SK-MEL-5 (cell line): ENCODE measurements at regions not wholly inside any gene's neighbourhood (a gene's known extent, or its start where the extent isn't known, plus 50 kb on each side); places are given as distances from the start of the nearest gene placed in this dataset.

ENCODE experiments used
- DNase-seq: peaks from one replicate; pipeline ENCODE4 v3.0.0-alpha.2; 2016; ENCODE audit warnings: low read depth, low spot score
- in situ Hi-C: cut with HindIII; loops from 2 replicates; pipeline ENCODE4 v1.10.0; 2016; ENCODE audit warnings: low sequenced_read_pairs, high pct_unique_total_duplicates, low pct_unique_long_range_greater_than_20kb

DNA sequence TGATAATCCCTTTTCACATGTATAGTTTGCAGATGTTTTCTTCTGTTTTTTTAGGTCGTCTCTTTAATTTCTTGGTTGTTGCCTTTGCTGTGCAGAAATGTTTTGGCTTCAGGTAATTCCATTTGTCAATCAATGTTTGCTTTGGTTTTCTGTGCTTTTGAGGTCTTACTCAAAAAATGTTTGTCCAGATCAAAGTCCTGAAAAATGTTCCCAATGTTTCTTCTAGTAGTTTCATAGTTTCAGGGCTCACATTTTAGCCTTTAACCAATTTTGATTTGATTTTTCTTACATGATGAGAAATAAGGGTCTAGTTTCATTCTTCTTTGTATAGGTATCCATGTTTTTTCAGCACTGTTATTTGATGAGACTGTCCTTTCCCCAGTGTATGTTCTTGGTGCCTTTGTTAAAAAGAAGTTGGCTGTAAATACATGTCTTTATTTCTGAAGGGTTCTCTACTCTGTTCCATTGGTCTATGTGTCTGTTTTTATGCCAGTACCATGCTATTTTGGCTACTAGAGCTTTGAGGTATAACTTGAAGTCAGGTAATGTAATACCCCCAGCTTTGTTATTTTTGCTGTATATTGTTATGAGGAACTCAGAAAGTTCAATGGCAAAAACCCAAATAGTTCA lies 578.7 kb upstream of the SEL1L start:
- no peak for DNase-seq
- in situ Hi-C loops: no loop called here

GRCh38 chr14:82113007-82113406 lies 579.4 kb upstream of the SEL1L start:
- no peak for DNase-seq
- in situ Hi-C loops: no loop called here

DNA sequence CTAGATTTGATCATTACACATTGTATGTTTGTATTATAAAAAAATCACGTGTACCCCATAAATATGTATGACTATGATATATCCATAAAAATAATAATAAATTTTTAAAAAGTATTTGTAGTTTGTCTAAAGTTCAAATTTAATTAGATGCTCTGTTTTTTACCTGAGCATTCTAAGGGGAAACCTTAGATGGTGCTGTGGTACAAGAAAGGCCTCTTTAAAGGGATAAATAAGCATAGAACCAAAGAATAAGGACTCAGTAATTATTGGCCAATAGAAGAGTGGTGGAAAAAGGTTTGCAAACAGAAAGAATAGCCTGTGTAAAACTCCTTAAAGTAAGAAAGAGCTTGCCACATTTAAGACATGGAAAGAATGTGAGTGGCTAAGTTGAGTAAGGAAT lies 580.1 kb upstream of the SEL1L start:
- in situ Hi-C loops: no loop called here
- DNase-seq: no peak

DNA sequence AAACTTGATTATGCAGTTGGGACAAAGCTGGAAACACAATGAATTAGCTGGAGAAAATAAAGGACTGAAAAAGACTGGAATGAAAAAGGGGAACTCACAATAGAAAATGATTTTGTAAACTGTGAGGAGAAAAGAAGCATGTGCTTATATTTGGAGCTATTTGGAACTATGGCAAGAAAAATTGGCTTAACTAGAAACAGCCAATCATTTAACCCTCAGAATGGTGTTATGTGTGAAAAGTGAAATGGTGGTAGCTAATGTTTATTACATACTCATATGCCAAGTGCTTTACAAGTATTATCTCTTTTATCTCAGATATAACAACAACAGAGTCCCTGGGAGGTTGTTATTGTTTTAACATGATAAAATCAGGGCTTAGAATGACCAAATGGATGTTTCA lies 583.1 kb upstream of the SEL1L start:
- no peak for DNase-seq
- in situ Hi-C loops: no loop called here

DNA sequence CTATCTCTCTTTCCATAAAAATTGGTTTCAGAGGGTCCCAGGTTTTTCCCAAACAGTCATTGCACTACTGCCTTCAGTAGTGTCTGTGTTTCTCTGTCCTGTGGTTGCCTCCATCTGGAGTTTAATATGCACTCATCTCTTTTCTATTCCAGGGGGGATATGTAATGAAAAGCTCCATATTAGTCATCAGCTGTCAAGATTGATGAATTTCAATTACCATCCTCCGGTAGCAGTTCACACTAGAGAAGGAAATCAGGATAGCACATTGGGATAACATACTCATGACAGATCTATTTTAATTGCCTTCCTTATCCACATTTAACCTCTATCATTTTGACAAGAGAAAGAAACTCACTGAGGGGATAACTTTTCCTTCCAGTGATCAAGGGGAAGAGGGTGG lies 589.0 kb upstream of the SEL1L start:
- no peak for DNase-seq
- in situ Hi-C loops: no loop called here

DNA sequence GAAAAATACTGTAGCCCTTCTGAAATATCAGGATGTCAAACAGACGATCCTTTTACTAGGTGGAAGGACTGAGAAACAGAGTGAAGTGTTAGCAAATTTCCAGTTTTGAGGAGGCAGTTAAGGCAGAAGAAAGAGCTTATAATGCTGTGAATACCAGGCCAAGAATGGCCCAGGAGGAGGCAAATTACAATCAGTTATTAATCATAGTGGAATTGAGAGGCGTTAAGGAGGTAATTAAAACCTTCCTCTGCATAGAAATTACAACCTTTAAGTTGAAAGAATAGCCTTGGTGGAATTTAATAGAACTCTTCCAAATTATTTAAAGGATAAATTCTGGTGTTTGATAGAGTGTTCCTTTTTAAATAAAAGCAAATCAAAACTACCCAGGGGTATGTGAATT lies 590.9 kb upstream of the SEL1L start:
- in situ Hi-C loops: no loop called here
- no peak for DNase-seq

- no peak for DNase-seq
- in situ Hi-C loops: no loop called here
These were observed 592.4 kb upstream of the SEL1L start for GRCh38 chr14:82126006-82126405.

- in situ Hi-C loops: no loop called here
- no peak for DNase-seq
These were observed 600.8 kb upstream of the SEL1L start for GRCh38 chr14:82134411-82134810.

- in situ Hi-C loops: no loop called here
- DNase-seq: no peak
These were observed 604.8 kb upstream of the SEL1L start for GRCh38 chr14:82138431-82138830.

GRCh38 chr14:82146846-82147245 lies 613.2 kb upstream of the SEL1L start:
- in situ Hi-C loops: no loop called here

DNA sequence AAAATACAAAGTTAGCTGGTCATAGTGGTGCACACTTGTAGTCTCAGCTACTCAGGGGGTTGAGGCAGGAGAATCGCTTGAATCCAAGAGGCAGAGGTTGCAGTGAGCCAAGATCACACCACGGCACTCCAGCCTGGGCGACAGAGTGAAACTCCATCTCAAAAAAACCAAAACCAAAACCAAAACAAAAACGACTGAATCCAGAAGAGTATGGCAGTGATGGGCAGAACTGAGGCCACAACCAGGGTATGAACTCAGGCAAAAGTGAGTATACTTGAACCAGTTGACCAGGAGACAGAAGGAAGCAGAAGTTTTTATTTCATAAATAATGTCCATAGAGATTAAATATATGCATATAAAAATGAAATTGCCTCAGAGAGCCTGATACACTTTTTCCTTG lies 620.0 kb upstream of the SEL1L start:
- in situ Hi-C loops: no loop called here
- DNase-seq: no peak

More at GRCh38 chr14:82146846-82147245, 613.2 kb upstream of the SEL1L start:
- no peak for DNase-seq

GRCh38 chr14:82159624-82160023 lies 626.0 kb upstream of the SEL1L start:
- no peak for DNase-seq
- in situ Hi-C loops: no loop called here

DNA sequence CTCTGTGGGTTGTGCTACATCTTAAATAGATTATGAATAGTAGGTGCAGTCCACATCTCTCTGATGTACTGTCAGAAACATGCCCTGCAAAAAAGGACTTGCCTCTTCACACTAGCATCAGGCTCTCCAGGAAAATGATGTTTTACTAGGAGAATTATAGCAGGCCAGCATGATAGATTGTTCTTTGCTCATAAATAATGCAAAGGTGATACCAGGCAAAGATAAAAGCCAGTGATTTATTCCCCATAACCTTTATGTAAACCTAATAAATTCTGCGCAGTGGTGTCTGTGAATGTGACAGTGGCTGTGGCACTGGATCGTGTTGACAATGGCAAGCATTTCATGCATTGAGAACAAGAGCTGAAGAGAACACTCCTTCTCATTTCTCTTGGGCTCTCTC lies 646.5 kb upstream of the SEL1L start:
- in situ Hi-C loops: no loop called here
- no peak for DNase-seq

- DNase-seq: no peak
- in situ Hi-C loops: no loop called here
These were observed 649.0 kb upstream of the SEL1L start for GRCh38 chr14:82182646-82183045.

GRCh38 chr14:82190742-82191141 lies 657.1 kb upstream of the SEL1L start:
- DNase-seq: no peak

GRCh38 chr14:82192387-82192786 lies 658.7 kb upstream of the SEL1L start:
- no peak for DNase-seq
- in situ Hi-C loops: no loop called here

More at GRCh38 chr14:82190742-82191141, 657.1 kb upstream of the SEL1L start:
- in situ Hi-C loops: no loop called here

DNA sequence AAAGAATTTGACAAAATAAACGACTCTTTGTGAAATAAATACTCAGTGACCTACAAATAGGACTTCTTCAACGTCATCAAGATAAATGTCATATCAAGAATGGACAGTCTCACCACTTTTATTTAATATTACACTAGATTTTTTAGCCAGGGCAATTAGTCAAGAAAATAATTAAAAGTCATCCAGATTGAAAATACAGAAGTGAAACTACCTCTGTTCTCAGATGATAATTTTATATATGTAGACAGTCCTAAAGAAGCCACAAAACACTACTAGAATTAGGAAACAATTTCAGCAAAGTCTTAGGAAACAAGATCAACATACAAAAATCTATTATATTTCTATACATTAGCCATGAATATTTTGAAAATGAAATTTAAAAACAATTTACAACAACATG lies 689.6 kb upstream of the SEL1L start:
- DNase-seq: no peak
- in situ Hi-C loops: no loop called here

DNA sequence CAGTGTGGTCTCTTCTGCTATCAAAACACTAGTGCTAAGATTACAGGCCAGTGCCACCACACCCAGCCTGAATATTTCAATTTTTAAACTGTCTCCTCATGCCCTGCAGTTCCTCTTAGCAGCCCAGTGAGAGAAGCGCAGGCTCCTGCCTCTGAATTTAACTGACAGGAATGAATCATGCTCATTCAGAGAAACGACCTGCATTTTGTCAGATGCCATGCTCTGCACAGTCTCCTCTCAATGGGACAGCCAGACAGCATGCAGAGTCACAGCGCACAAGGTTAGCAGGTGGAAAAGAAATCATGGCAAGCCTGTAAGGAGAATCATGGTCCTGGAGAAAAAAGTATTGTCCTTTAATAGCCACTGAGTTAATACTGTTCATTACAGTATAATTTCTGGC lies 691.0 kb upstream of the SEL1L start:
- no peak for DNase-seq
- in situ Hi-C loops: no loop called here

- no peak for DNase-seq
- in situ Hi-C loops: no loop called here
These were observed 697.1 kb upstream of the SEL1L start for GRCh38 chr14:82230748-82231147.

DNA sequence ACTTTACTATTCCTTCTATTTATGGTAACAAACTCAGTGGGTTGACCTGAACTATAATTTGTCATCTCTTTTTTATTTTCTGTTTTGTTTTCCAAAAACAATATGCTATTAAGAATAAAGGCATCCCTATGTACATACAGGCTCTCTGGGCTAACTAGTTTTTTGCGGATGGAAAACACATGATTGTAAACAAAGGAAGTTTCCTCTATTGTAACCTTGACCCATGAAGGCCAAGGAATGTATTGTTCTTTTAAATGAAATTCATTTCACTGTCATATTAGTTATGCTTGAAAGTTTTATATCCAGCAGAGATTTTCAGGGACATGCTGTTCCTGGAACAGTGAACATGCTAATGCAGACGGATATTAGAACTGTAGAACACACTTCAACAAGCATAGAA lies 705.0 kb upstream of the SEL1L start:
- no peak for DNase-seq
- in situ Hi-C loops: no loop called here
